GM12892 (cell line): ENCODE measurements at regions not wholly inside any gene's neighbourhood (a gene's known extent, or its start where the extent isn't known, plus 50 kb on each side); places are given as distances from the start of the nearest gene placed in this dataset.

ENCODE experiments used
- POLR2A ChIP-seq: IDR thresholded peaks from 2 replicates; pipeline ENCODE4 v1.6.1; 2011; ENCODE audit warnings: low read depth, low read length, control low read depth
- POLR2AphosphoS5 ChIP-seq: IDR thresholded peaks from 2 replicates; pipeline ENCODE4 v1.6.1; 2011; ENCODE audit warnings: low read depth, low read length, control low read depth

DNA sequence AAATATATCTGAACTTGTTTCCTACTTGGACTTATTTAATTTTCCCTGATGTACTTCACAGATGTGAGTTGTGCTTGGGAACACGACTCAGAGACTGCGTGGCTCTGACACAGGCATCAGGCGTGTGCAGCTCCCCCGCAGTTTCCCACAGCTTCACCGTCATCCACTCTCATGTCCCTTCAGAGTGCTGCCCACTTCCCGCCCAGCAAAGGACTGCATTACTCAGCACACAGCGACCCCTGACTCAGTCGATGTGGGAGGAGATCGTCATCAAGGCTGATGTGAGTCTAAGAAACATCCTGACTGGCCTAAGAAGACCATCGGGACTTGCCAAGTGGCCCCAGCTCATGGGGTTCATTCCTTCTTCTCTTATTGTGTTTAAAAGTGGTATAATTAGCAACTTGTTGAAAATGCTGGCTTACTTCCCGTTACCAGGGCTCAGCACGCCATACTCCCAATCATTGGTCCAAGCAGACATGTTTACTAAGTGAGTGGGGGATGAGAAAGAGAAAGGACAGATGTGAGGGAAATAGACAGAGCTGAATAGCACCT is 539.4 kb upstream of the JARID2 start:
- TF ChIP-seq POLR2A (no peak), POLR2AphosphoS5 (no peak)
